ENCODE measurements at regions not wholly inside any gene's neighbourhood (a gene's known extent, or its start where the extent isn't known, plus 50 kb on each side); places are given as distances from the start of the nearest gene placed in this dataset.

DNA sequence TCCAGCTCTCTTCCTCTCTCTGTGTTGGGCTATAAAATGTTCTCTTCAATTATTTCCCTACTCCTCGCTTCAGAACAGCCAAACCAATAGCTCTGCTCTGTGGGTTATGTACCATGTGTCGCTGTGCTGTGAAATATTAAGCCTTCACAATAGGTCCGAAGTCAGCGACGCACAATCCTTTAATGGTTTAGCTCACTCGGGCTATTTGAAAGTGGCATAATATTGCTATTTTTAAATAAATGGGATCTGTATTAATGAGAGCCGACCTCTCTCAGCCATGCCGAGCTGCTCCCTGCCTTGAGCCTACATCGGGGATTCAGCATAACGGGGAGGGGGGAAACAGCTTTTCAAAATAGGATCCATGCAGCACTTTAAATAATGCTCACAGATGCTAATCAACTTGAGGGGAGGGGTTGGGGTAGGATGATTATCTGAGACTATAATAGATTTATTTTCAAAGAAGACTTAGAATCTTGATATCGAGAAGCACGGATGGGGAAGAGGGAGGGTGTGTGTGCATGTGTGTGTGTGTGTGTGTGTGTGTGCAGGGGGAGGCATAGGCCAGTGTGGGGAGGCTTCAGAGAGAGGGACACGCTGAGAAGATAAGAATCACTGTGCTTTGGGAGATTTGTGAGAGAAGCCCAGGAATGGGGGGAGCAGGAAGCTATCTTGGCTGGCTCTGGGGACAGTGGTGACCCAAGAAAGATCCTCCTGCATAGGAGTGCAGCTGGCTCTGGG is 271.5 kb downstream of the NXPE2 start:
- Histone ChIP-seq H3K4me2 (ENCODE audit: insufficient read depth, low read length) (no peak overlapping the region), H3K4me3 (ENCODE audit: insufficient read depth, low read length) (no peak overlapping the region), H3K79me2 (ENCODE audit: insufficient read depth, low read length) (no peaks in the 10 kb centered on the region), H3K36me3 (ENCODE audit: insufficient read depth, low read length) (no peaks in the 10 kb centered on the region), H3K27me3 (ENCODE audit: insufficient read depth, low read length) (no peaks in the 10 kb centered on the region), H3K4me1 (ENCODE audit: insufficient read depth, low read length) (no peaks in the 10 kb centered on the region), H4K20me1 (ENCODE audit: insufficient read depth, low read length) (no peaks in the 10 kb centered on the region), H3K27ac (ENCODE audit: low read depth, low read length) (no peak overlapping the region), H3K9me3 (ENCODE audit: low read depth, low read length) (peaks cover 1% of the 10 kb centered on the region), H2AFZ (ENCODE audit: low read length) (no peak overlapping the region)
- TF ChIP-seq, protein P1, sequence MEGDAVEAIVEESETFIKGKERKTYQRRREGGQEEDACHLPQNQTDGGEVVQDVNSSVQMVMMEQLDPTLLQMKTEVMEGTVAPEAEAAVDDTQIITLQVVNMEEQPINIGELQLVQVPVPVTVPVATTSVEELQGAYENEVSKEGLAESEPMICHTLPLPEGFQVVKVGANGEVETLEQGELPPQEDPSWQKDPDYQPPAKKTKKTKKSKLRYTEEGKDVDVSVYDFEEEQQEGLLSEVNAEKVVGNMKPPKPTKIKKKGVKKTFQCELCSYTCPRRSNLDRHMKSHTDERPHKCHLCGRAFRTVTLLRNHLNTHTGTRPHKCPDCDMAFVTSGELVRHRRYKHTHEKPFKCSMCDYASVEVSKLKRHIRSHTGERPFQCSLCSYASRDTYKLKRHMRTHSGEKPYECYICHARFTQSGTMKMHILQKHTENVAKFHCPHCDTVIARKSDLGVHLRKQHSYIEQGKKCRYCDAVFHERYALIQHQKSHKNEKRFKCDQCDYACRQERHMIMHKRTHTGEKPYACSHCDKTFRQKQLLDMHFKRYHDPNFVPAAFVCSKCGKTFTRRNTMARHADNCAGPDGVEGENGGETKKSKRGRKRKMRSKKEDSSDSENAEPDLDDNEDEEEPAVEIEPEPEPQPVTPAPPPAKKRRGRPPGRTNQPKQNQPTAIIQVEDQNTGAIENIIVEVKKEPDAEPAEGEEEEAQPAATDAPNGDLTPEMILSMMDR (IDR thresholded peaks at IDR 0.05; ENCODE audit: extremely low read depth, low read depth, low read length): no peak
- DNase-seq (ENCODE audit: insufficient read length, low spot score, missing footprints): no peak

DNA sequence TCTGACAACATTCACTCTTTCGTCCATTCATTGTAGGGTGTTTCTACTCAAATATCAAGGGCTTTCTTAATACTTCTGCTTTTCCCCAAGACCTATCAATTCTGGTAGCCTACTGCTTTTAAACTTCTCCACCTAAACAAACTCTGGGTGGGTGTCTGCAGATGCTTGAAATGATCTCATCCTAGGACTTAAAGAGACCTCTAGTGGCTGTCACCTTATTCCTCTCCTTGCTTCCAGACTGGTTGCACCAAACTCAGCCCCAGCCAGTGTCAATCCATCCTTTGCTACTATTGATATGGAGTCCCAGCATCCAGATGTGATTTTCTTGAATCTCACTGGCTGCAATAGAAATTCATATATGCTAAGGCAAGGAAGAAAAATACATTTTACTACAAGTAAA is 274.7 kb downstream of the NXPE2 start:
- Histone ChIP-seq H3K27ac (ENCODE audit: low read depth, low read length) (no peak overlapping the region), H2AFZ (ENCODE audit: low read length) (no peak overlapping the region), H3K4me3 (ENCODE audit: insufficient read depth, low read length) (no peak overlapping the region), H3K4me1 (ENCODE audit: insufficient read depth, low read length) (no peaks in the 10 kb centered on the region), H3K36me3 (ENCODE audit: insufficient read depth, low read length) (no peaks in the 10 kb centered on the region), H3K4me2 (ENCODE audit: insufficient read depth, low read length) (no peak overlapping the region), H3K9me3 (ENCODE audit: low read depth, low read length) (no peaks in the 10 kb centered on the region), H4K20me1 (ENCODE audit: insufficient read depth, low read length) (no peaks in the 10 kb centered on the region), H3K27me3 (ENCODE audit: insufficient read depth, low read length) (no peaks in the 10 kb centered on the region), H3K79me2 (ENCODE audit: insufficient read depth, low read length) (no peaks in the 10 kb centered on the region)
- DNase-seq (ENCODE audit: insufficient read length, low spot score, missing footprints): no peak
- TF ChIP-seq, protein P1 (IDR thresholded peaks at IDR 0.05; ENCODE audit: extremely low read depth, low read depth, low read length): no peak

DNA sequence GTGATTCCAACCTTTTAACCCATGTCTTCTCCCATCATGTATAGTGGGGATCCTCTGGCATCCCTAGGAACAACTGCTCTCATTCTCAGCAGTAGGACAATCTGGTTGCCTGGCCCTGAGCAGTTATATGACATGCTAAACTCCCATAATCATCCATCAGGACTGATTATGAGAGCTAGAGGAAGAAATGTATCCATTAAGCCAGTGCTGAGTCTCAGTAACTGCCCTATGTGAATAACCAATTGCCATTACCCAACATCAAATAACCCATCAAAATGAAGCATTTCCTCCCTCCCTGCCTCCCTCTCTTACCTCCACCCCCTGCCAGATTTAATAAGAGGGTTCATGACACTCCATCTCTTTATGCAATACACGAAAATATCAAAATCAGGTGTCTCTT is 277.6 kb downstream of the NXPE2 start:
- H2AFZ ChIP-seq (ENCODE audit: low read length): no peak overlapping the region
- H3K79me2 ChIP-seq (ENCODE audit: insufficient read depth, low read length): no peaks in the 10 kb centered on the region
- no peaks in the 10 kb centered on the region for H3K9me3 ChIP-seq (ENCODE audit: low read depth, low read length)
- no peaks in the 10 kb centered on the region for H3K4me1 ChIP-seq (ENCODE audit: insufficient read depth, low read length)
- DNase-seq (ENCODE audit: insufficient read length, low spot score, missing footprints): no peak
- no peak overlapping the region for H3K4me2 ChIP-seq (ENCODE audit: insufficient read depth, low read length)
- TF ChIP-seq, protein P1 (IDR thresholded peaks at IDR 0.05; ENCODE audit: extremely low read depth, low read depth, low read length): no peak
- no peaks in the 10 kb centered on the region for H3K27me3 ChIP-seq (ENCODE audit: insufficient read depth, low read length)
- no peaks in the 10 kb centered on the region for H3K36me3 ChIP-seq (ENCODE audit: insufficient read depth, low read length)
- H4K20me1 ChIP-seq (ENCODE audit: insufficient read depth, low read length): no peaks in the 10 kb centered on the region
- no peak overlapping the region for H3K27ac ChIP-seq (ENCODE audit: low read depth, low read length)
- H3K4me3 ChIP-seq (ENCODE audit: insufficient read depth, low read length): no peak overlapping the region

DNA sequence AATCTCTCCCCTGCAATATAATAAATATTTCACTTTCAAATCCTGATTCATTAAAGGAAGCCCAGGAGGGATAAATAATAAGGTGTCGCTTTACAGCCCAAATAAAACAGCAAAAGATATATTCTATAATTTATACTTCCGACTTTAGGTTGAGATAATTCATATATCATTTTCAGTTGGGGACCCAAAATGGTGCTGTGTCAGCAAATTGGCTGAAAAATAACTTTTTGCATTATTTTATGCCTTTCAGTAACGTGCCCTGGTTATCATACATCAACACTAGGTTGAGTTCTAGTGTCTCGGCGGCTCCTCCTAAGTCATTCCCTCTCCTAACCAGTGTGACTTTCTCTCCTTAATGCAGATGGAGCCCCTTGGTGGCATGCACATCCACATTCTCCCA is 278.2 kb downstream of the NXPE2 start:
- no peak for DNase-seq (ENCODE audit: insufficient read length, low spot score, missing footprints)
- Histone ChIP-seq H3K27me3 (ENCODE audit: insufficient read depth, low read length) (no peaks in the 10 kb centered on the region), H4K20me1 (ENCODE audit: insufficient read depth, low read length) (no peaks in the 10 kb centered on the region), H3K36me3 (ENCODE audit: insufficient read depth, low read length) (no peaks in the 10 kb centered on the region), H3K4me1 (ENCODE audit: insufficient read depth, low read length) (no peaks in the 10 kb centered on the region), H3K4me2 (ENCODE audit: insufficient read depth, low read length) (no peak overlapping the region), H2AFZ (ENCODE audit: low read length) (no peak overlapping the region), H3K27ac (ENCODE audit: low read depth, low read length) (no peak overlapping the region), H3K9me3 (ENCODE audit: low read depth, low read length) (no peaks in the 10 kb centered on the region), H3K4me3 (ENCODE audit: insufficient read depth, low read length) (no peak overlapping the region), H3K79me2 (ENCODE audit: insufficient read depth, low read length) (no peaks in the 10 kb centered on the region)
- TF ChIP-seq, protein P1 (IDR thresholded peaks at IDR 0.05; ENCODE audit: extremely low read depth, low read depth, low read length): no peak
